ENCODE measurements at regions not wholly inside any gene's neighbourhood (a gene's known extent, or its start where the extent isn't known, plus 50 kb on each side); places are given as distances from the start of the nearest gene placed in this dataset.
A peak's percentile ranks its signal among the peaks of the same experiment; 100 is the strongest.
"Not testable (repeated sequence)": the region's sequence is repeated elsewhere in the genome, so short reads cannot be mapped to it uniquely, and the experiment has no call there.

DNA sequence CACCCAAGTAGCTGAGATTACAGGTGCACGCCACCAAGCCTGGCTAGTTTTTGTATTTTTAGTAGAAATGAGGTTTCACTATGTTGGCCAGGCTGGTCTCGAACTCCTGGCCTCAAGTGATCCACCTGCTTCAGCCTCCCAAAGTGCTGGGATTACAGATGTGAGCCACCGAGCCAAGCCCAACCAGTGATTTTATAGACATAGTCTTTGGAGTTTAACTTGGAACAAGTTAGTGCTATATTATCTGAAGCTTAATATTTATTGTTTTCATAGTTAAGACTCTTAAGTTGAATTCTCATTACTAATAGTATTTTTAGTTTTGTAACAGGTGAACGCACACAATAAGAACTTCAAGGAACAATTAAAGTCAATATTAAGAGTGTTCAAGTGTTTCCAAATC is 122.1 kb downstream of the SPAG6 start:
- H3K4me3 Mint-ChIP-seq (ENCODE audit: unreplicated experiment); H3K27ac Mint-ChIP-seq (ENCODE audit: unreplicated experiment); H3K27me3 Mint-ChIP-seq (ENCODE audit: unreplicated experiment); H3K9me3 Mint-ChIP-seq (ENCODE audit: unreplicated experiment); H3K36me3 Mint-ChIP-seq (ENCODE audit: low read depth, unreplicated experiment); DNase-seq (ENCODE audit: low spot score): not testable (repeated sequence)
- H3K4me1 Mint-ChIP-seq (ENCODE audit: unreplicated experiment): peaks cover 34% of the 10 kb centered on the region

GRCh38 chr10:22468570-22469320 is 123.4 kb downstream of the SPAG6 start:
- TF ChIP-seq, protein P1, sequence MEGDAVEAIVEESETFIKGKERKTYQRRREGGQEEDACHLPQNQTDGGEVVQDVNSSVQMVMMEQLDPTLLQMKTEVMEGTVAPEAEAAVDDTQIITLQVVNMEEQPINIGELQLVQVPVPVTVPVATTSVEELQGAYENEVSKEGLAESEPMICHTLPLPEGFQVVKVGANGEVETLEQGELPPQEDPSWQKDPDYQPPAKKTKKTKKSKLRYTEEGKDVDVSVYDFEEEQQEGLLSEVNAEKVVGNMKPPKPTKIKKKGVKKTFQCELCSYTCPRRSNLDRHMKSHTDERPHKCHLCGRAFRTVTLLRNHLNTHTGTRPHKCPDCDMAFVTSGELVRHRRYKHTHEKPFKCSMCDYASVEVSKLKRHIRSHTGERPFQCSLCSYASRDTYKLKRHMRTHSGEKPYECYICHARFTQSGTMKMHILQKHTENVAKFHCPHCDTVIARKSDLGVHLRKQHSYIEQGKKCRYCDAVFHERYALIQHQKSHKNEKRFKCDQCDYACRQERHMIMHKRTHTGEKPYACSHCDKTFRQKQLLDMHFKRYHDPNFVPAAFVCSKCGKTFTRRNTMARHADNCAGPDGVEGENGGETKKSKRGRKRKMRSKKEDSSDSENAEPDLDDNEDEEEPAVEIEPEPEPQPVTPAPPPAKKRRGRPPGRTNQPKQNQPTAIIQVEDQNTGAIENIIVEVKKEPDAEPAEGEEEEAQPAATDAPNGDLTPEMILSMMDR (IDR thresholded peaks at IDR 0.05; ENCODE audit: unreplicated experiment): no peak
- Mint-ChIP-seq H3K27me3 (ENCODE audit: unreplicated experiment) (peaks cover 2% of the 10 kb centered on the region), H3K4me3 (ENCODE audit: unreplicated experiment) (no peak overlapping the region), H3K36me3 (ENCODE audit: low read depth, unreplicated experiment) (no peaks in the 10 kb centered on the region), H3K9me3 (ENCODE audit: unreplicated experiment) (no peaks in the 10 kb centered on the region), H3K27ac (ENCODE audit: unreplicated experiment) (no peak overlapping the region), H3K4me1 (ENCODE audit: unreplicated experiment) (peaks cover 22% of the 10 kb centered on the region)
- DNase-seq (ENCODE audit: low spot score): no peak

GRCh38 chr10:22473044-22473443 is 127.7 kb downstream of the SPAG6 start:
- Mint-ChIP-seq H3K9me3 (ENCODE audit: unreplicated experiment) (no peaks in the 10 kb centered on the region), H3K36me3 (ENCODE audit: low read depth, unreplicated experiment) (peaks cover 3% of the 10 kb centered on the region), H3K4me3 (ENCODE audit: unreplicated experiment) (no peak overlapping the region), H3K27ac (ENCODE audit: unreplicated experiment) (no peak overlapping the region), H3K27me3 (ENCODE audit: unreplicated experiment) (peaks cover 7% of the 10 kb centered on the region), H3K4me1 (ENCODE audit: unreplicated experiment) (peaks cover 12% of the 10 kb centered on the region)
- TF ChIP-seq, protein P1 (IDR thresholded peaks at IDR 0.05; ENCODE audit: unreplicated experiment): no peak
- DNase-seq (ENCODE audit: low spot score): no peak

- Mint-ChIP-seq H3K4me1 (ENCODE audit: unreplicated experiment) (peaks cover 12% of the 10 kb centered on the region), H3K27me3 (ENCODE audit: unreplicated experiment) (peaks cover 11% of the 10 kb centered on the region), H3K27ac (ENCODE audit: unreplicated experiment) (no peak overlapping the region), H3K9me3 (ENCODE audit: unreplicated experiment) (no peaks in the 10 kb centered on the region), H3K4me3 (ENCODE audit: unreplicated experiment) (no peak overlapping the region), H3K36me3 (ENCODE audit: low read depth, unreplicated experiment) (peaks cover 3% of the 10 kb centered on the region)
- TF ChIP-seq, protein P1 (IDR thresholded peaks at IDR 0.05; ENCODE audit: unreplicated experiment): no peak
- DNase-seq (ENCODE audit: low spot score): no peak
Observed at GRCh38 chr10:22473459-22473858, 128.2 kb downstream of the SPAG6 start.

GRCh38 chr10:22475651-22476600 is 130.6 kb downstream of the SPAG6 start:
- no peak overlapping the region for H3K27ac Mint-ChIP-seq (ENCODE audit: unreplicated experiment)
- H3K36me3 Mint-ChIP-seq (ENCODE audit: low read depth, unreplicated experiment): peaks cover 3% of the 10 kb centered on the region
- peaks cover 12% of the 10 kb centered on the region for H3K4me1 Mint-ChIP-seq (ENCODE audit: unreplicated experiment)
- peak; percentile 31 for DNase-seq (ENCODE audit: low spot score)
- TF ChIP-seq, protein P1 (IDR thresholded peaks at IDR 0.05; ENCODE audit: unreplicated experiment): no peak
- H3K9me3 Mint-ChIP-seq (ENCODE audit: unreplicated experiment): no peaks in the 10 kb centered on the region
- peaks cover 22% of the 10 kb centered on the region for H3K27me3 Mint-ChIP-seq (ENCODE audit: unreplicated experiment)
- H3K4me3 Mint-ChIP-seq (ENCODE audit: unreplicated experiment): peak overlapping the region; percentile 88
